CD4-positive, alpha-beta T cell treated with Interleukin-2 at 100 ng/mL for 4 hours (primary cell): ENCODE measurements at regions not wholly inside any gene's neighbourhood (a gene's known extent, or its start where the extent isn't known, plus 50 kb on each side); places are given as distances from the start of the nearest gene placed in this dataset.

Source experiments
- DNase-seq: peaks from one replicate; pipeline ENCODE4 v3.0.0-alpha.2; 2020; ENCODE audit warnings: low spot score

- DNase-seq, result no peak
Observed at GRCh38 chr2:129067070-129067469, 748.4 kb upstream of the HS6ST1 start.

GRCh38 chr2:129067953-129068352, 749.3 kb upstream of the HS6ST1 start:
- DNase-seq, result no peak

- DNase-seq, result no peak
Observed at GRCh38 chr2:129068543-129068942, 749.9 kb upstream of the HS6ST1 start.

- no peak for DNase-seq
Observed at GRCh38 chr2:129069875-129070594, 751.4 kb upstream of the HS6ST1 start.

- DNase-seq, result no peak
Observed at GRCh38 chr2:129070663-129071062, 752.0 kb upstream of the HS6ST1 start.

GRCh38 chr2:129071531-129071930, 752.9 kb upstream of the HS6ST1 start:
- DNase-seq, result no peak

- no peak for DNase-seq
Observed at GRCh38 chr2:129074298-129074920, 755.7 kb upstream of the HS6ST1 start.

- no peak for DNase-seq
Observed at GRCh38 chr2:129078548-129078947, 759.9 kb upstream of the HS6ST1 start.

GRCh38 chr2:129080715-129081476, 762.2 kb upstream of the HS6ST1 start:
- DNase-seq, result no peak

- no peak for DNase-seq
Observed at GRCh38 chr2:129085386-129085785, 766.7 kb upstream of the HS6ST1 start.

GRCh38 chr2:129087133-129087813, 768.6 kb upstream of the HS6ST1 start:
- DNase-seq, result no peak

GRCh38 chr2:129091620-129092019, 773.0 kb upstream of the HS6ST1 start:
- no peak for DNase-seq

- DNase-seq, result no peak
Observed at GRCh38 chr2:129092956-129093355, 774.3 kb upstream of the HS6ST1 start.

GRCh38 chr2:129101186-129101585, 782.5 kb upstream of the HS6ST1 start:
- DNase-seq, result no peak

- DNase-seq, result no peak
Observed at GRCh38 chr2:129103936-129104878, 785.5 kb upstream of the HS6ST1 start.

- no peak for DNase-seq
Observed at GRCh38 chr2:129112181-129112580, 793.5 kb upstream of the HS6ST1 start.

GRCh38 chr2:129113776-129114175, 795.1 kb upstream of the HS6ST1 start:
- no peak for DNase-seq

GRCh38 chr2:129117434-129117833, 798.8 kb upstream of the HS6ST1 start:
- DNase-seq, result no peak

- no peak for DNase-seq
Observed at GRCh38 chr2:129118296-129118695, 799.6 kb upstream of the HS6ST1 start.

GRCh38 chr2:129129087-129129486, 810.4 kb upstream of the HS6ST1 start:
- DNase-seq, result no peak
